HG03558 (cell line): ENCODE measurements at regions not wholly inside any gene's neighbourhood (a gene's known extent, or its start where the extent isn't known, plus 50 kb on each side); places are given as distances from the start of the nearest gene placed in this dataset.

Experiments used
- ATAC-seq: cut with Tn5 transposase; IDR thresholded peaks from one replicate; pipeline ENCODE4 v1.9.1; 2021; ENCODE audit warnings: moderate number of reproducible peaks; ENCODE audit not compliant: unreplicated experiment; ENCODE audit errors: extremely low read depth

DNA sequence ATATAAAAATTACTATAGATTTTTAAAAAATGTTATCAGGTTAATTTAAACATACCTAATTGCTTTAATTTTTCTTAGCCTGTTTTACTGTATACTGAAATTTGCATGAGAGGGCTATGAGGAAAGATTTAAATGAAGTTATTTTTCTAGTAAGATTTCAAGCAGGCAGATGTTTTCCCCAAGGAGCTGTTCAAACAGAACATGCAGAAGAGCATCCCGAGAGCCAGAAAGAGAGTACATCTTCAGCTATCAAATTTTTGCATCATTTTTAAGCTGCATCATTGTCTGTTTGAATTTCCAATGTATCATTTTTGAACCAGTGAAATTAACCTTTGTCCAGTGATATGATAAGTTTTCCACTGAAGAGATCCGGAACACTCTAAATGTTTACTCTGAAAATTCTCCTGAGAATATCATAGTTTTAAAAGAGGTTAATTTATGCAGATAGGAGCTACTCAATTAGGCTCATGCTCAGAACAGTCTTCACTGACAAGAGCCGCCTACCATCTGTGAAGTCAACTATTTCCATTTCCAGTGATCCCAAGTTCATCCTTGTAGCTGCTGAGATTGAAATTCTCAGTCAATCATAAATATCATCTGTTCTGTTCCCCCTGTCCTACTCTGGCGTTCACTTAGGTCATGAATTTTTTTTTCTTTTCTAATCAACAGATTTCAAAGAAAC is 467.7 kb upstream of the NBEA start:
- no peak for ATAC-seq

DNA sequence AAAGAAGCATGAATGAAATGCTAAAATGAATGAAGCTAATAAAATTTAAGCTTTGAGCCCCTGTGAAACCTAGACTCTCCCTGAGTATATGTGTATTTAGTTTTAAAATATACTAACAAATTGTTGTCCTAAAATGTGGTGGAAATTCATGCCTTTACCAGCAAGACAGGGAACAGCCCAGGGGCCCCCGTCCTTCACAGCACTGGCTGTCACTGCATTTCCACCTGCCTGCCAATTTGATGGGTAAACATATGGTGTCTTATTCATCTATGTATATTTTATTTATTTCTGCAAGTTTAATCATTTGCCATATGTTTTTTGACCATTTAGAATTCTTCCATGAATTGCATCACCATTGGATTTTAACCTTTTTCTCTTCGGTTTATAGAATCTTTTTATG is 463.7 kb upstream of the NBEA start:
- ATAC-seq = no peak

DNA sequence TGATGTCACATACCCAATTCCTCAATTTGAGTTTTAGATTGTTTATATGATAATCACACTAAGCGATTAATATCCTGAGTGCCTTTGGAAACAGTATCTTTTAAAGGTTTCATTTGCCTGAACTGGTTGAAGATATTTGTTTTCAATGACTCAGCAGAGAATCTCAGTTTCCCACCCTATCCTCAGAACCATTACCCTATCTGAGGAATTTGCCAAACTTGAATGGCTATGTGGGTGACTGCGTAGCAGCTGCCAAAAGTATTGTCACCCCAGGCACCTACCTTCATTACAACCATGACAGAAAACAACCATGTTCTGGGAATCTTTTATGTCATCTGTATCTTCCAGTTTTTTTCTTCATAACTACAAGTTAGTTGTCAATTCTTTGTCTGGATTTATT is 440.1 kb upstream of the NBEA start:
- no peak for ATAC-seq

DNA sequence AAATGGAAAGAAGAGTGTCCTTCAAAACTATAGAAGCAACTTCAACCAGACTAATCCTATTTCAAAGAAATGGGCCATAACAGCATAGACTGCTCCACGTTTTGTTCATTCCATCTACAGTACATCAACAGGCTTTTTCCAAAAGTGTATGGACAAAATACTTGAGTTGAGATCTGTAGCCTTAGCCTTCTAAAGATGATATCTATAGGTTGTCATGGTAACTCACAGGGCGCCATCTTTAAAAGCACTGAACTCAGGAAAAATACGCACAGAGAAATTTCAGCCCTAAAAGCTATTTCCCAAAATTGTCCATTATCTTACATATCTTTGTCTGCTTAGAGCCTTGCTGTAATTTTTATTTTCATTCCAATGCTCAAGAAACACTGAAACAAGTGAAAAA is 439.4 kb upstream of the NBEA start:
- no peak for ATAC-seq

DNA sequence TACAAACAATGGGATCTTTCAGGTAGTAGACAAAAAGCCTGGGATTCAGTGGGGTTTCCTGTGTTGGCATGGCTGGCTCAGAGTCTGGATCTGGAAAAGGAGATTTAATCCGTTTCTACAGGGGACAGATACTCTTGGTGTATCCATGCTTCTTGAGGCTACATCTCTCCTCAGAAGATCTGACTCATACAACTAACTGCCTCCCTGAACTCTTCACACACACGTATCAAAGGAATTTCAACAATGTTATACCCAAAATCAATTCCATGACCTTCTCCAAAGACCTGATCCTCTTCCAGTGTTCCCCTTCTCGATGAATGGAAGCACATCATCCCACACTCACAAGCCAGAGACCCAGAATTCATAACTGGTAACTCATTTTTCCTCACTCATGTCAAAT is 435.3 kb upstream of the NBEA start:
- ATAC-seq = no peak

DNA sequence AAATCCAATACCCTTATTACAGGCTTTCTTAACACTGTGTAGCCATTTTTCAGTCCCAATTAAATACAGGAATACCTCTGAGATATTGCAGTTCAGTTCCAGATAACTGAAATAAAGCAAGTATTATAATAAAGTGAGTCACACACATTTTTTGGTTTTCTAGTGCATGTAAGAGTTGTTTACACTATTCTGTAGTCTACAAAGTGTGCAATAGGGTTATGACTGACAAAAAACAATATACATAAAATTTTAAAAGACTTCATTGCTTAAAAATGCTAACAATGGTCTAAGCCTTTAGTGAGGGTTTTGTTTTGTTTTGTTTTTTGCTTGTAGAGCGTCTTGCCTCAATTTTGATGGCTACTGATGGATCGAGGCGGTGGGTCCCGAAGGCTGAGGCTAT is 434.4 kb upstream of the NBEA start:
- ATAC-seq = no peak

DNA sequence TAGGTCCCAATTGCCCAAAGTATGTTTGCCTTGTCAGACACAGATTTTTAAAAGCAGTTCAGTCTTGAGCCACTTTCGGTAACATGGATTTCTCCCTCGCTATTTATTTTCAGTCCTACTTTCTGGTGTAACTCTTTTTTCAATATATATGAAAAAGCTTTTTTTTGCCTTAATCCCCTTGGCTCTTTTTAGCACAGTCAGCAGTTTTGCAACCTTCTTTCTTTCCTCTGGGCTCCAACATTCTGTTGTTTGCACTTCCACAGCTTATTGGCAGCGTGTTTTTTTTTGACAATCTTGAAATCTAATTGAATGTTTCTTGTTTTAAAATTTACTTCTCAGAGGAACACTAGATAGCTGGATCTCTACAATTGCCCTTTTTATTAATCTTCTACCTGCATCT is 429.3 kb upstream of the NBEA start:
- ATAC-seq = no peak

DNA sequence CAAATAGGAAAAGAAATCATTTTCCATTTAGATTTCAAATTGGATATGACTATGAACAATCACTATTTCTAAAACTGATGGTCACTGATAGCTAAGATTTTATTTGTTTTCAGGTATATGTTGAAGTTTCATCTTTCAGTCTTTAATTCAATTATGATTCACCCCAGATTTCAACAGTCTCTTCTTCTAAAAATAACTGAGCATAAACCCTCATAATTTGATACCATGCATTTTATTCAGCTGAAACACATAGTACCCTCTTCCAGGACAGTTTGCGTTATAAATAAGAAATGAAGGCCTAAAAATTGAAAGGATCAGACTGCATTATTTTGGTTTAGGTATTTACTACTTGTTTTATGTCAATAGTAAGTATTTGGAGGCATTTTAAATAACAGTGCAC is 428.5 kb upstream of the NBEA start:
- ATAC-seq = no peak

DNA sequence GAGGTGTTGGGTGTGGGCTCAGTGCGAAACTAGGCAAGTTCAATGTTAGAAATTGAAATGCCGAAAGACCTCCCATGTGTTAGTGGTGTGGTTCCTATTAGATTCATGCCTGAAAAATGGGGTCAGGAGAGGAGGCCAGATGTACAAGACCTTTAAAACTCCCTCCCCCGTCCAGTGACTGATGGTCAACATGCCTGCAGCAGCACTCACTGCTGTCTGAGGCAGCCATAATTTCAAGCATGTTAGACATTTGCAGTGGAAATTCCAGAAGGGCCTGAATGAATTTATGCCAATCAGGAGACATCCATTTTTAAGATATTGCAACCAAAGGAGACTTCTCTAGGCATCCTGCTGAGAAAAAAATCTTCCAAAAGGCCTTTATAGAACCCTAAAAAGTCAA is 426.9 kb upstream of the NBEA start:
- no peak for ATAC-seq

DNA sequence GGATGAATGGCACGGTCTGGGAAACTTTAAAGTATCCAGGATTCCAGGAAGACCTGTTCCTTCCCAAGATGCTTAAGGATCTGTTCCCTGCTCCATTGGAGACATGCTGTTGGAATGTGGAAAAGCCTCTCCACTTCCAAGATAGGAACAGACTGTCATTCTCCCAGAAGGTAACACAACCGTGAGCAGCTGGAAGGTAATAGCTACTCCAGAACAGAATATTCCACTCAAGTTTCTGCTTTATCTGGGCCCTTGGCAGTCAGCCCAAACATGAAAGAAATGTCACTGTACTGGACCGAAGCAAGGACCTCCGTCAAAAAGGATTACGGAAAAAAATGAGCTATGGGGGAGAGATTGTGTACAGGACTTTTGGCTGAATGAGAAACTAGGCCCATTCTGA is 420.9 kb upstream of the NBEA start:
- no peak for ATAC-seq

DNA sequence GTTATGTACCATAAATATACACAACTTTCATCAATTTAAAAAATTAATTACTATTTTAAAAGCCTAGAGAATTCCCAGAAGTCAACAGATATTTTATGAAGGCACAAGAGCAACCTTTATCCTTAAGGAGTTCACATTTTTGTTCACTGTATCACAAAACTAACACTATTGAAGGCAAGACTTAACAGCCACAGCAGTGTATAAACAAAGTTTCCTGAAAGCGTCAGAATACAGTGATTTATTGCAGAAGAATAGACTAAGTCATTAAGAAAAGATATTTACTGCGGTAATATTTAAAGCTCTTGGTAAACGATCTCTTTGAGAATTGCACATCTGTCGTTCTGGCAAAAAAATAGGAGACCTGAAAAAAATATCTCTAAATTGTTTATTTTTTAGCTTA is 419.3 kb upstream of the NBEA start:
- ATAC-seq = no peak

DNA sequence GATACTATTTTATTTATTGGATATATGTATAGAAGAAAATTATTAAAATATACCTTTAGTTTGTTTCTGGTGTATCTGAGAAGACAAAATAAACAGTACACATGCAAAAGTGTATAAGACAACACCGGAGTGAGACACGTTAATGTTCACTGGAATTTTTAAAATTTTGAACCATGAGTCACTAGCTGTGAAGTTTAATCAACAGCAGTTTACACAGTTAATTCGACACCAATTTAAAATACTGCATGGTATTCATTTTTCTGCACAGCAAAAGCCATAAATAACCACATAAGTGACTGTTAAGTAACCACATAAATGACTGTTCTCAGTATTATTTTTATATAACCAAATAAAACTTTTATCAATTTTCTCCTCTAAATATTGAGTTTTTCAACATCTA is 418.7 kb upstream of the NBEA start:
- no peak for ATAC-seq

DNA sequence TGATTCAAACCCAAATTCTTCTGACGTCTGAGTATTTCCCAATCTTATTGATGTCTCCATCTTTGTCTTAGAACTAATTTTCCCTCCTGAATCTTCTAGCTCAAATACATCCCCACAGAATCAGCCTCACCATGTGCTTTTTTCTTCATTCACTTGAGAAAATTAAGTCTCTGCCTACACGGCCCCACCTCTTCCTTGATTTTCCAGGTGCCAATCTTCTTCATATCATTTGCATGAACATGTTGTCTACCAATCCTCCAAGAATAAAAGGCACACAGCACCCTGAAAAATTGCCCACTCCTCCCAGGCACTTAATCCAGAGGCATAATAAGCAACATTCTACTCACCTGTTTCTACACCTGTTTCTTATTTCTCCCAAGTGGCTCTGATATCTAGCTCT is 408.1 kb upstream of the NBEA start:
- no peak for ATAC-seq

DNA sequence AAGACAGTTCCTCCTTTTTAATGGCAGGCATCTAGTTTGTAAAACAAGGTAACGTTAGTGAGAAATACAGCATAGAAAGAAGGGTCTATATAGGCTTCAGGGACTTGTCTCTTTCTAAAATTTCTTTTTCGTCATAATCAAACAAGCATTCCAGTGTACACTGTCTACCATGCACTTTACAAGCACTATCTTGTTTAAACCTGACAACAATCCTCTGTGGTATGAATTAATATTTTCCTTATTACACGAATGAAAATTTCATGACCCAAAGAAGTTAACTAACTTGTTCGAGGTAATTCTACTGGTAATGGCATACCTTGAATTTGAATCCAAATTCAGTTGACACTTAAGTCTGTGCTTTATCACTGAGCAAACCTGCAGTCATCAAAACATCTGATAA is 399.7 kb upstream of the NBEA start:
- ATAC-seq = no peak

DNA sequence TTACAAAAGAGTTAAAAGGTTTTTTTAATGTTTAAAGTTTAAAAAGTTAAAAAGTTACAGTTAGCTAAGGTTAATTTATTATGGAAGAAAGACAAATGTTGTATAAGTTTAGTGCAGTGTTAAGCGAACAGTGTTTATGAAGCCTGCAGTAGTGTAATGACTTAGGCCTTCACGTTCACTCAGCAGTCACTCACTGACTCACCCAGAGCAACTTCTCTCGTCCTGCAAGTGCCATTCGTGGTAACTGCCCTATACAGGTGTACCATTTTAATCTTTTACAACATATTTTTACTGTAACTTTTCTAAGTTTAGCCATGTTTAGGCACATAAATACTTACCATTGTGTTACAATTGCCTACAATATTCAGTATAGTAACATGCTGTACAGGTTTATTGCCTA is 398.2 kb upstream of the NBEA start:
- no peak for ATAC-seq

DNA sequence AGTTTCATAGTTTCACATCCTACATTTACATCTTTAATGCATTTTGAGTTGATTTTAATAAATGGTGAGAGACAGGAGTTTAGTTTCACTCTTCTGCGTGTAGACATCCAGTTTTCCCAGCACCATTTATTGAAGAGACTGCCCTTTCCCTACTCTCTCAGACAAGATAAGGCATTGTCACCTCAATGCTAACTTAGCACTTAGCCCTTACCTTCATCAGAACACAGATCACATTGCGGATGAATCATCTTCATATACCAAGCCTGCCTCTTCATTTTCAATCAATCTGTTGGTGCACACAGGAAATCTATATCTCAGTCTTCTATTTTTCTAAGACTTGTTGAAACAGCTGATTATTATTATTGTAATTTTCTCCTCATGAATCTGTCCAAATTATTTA is 396.6 kb upstream of the NBEA start:
- ATAC-seq = no peak

DNA sequence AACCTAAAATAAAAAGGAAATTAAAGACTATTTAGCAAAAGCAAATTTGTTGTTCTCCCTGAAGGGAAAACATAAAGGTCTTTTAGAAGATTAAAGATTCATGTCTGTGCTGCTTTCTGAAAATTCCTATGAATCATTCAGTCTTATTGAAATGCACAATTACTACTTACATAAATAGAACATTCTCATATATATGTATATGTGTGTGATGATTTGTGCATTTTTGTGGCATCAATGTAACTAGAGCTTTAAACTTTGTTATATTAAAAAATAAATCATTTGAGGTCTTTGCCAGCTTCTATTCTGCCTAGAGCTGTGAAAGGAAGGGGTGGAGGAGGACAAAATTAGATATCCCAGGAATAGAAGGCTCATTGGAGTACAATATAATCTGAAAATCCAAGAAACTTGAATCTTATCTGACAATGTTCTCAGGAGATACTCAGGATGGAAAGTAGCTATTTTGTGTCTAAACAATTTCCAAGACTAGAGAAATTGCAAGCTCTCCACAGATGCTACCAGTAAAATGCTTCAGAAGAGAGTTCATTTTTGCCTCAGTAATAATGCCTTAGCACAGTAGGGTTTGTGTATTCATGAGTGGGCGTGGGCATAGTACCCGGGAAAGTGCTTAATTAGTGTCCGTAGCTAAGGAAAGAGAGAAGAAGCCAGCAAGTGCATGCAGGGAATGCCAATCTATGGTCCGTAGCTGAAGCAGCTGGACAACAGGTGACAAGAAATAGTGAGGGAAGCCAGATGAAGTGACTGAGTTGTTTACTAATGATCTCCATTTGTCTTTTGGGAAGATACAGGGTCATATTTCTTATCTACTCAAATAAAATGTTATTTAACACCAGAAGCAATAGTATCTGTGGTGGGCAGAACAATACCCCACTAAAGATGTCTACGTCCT is 395.5 kb upstream of the NBEA start:
- ATAC-seq = no peak

DNA sequence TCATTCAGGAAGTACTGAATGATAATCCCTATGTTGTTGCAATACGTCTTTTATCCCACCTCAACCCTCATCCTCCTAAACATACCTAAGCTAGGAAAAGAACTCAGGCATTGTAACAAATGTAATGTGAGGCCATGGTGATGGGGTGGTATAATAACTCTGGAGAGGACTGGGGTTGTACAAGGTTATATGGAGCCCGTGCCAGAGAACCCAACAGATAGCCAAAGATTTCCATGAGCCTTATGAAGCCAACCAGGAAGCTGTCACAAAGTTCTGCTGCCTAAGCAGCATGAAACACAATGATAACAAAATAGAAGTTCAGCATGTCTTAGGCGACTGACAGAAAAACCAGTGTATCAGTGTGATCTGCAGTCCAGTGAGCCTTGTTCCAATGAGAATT is 394.1 kb upstream of the NBEA start:
- ATAC-seq = no peak

DNA sequence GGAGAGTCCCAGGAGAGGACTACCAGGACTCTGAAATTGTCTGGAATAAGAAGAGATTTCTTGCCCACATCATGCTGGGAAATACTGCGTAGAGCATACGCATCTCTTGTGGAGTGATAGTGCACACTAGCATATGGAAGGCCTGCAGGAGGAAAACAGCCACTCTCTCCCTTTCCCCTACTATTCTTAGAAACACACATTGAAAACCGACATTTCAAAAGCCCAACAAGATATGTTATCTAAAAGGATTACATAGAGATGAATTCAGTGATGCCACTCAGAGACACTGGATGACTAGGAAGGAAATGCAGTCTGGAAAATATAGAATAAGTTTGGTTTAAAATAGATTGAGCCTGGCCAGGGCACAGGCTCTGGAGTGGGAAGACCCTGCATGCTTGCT is 388.7 kb upstream of the NBEA start:
- ATAC-seq = no peak

DNA sequence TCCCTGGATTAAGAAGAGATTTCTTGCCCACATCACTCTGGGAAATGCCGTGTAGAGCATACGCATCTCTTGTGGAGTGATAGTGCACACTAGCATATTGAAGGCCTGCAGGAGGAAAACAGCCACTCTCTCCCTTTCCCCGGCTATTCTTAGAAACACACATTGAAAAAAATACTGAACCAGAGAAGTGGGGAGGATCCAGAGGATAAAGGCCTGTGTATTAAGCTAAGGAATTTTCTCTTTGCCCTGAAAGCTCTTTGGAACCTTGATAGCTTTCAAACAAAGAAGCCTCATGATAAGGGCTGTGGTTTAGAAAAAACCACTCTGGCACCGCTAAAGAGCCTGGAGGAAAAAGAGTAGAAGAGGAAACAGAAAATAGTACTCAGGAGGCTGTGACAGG is 386.1 kb upstream of the NBEA start:
- no peak for ATAC-seq

DNA sequence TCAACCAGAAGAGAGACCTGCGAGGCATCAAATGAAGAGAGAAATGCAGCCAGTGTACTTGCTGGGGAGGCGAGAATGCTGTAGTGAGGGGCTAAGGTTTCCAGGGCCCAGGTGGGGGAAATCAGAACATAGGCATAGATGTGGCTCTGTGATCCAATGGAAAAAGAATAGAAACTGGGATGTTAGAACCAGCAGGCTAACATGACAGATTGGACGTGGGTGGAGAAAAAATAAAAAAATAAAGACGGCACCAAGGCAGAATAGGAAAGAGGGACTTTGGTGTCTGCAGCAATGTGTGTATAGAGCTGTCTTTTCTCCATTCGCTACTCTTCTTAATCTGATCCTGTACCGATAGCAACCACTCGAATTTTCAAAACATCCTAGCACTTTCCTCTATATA is 381.0 kb upstream of the NBEA start:
- no peak for ATAC-seq

DNA sequence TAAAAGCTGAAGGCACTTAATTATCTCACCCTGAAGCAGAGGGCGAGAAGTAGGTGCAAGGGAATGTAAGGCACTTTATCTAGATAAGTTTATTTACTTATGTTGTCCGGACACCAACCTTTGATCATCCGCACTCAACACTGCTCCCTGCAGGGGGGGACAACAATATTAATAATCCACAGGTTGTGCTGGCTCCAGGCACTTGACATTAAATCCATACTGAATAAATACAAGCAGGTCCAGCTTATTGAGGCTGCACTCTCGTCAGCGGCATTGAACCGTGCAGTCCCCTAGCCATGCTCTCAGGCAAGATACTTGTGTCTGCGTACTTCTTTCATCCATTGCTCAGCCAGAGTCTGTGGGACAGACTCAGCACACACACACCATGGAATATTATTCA is 374.5 kb upstream of the NBEA start:
- no peak for ATAC-seq
